ENCODE measurements at regions not wholly inside any gene's neighbourhood (a gene's known extent, or its start where the extent isn't known, plus 50 kb on each side); places are given as distances from the start of the nearest gene placed in this dataset.

- TF ChIP-seq CTCF (IDR thresholded peaks at IDR 0.05) (peak; percentile 21 to 71 (median 68)), POLR2A (IDR thresholded peaks at IDR 0.05) (no peak)
Observed at GRCh38 chr1:68321084-68321685, 88.9 kb upstream of the WLS start.
